K562 (cell line): ENCODE measurements at regions not wholly inside any gene's neighbourhood (a gene's known extent, or its start where the extent isn't known, plus 50 kb on each side); places are given as distances from the start of the nearest gene placed in this dataset.

Experiments
- ATAC-seq: fragments of 200-7000 bp; cut with Tn5 transposase; 3 replicates; pipeline ENCODE4 v1.9.1; 2020; ENCODE audit warnings: moderate library complexity
- BruUV-seq: library from RNA; stranded (reverse); fragments of 400-500 nt; replicated peaks from 2 replicates; lab custom pipeline; 2021; lab: Mats Ljungman, UMichigan
- CTCF ChIA-PET: fragments of 300-600 bp; formaldehyde crosslinking; extraction: SDS; loops from one replicate; lab custom pipeline; 2021; ENCODE audit warnings: low intra/inter-chr PET ratio; lab: Yijun Ruan, JAX
- POLR2A ChIA-PET: fragments of 300-600, 350-650 bp; sonication (Branson Sonifier 250); formaldehyde crosslinking; extraction: SDS; loops from one replicate; lab custom pipeline; 2021; ENCODE audit warnings: antibody characterized with exemption, inconsistent platforms; lab: Yijun Ruan, JAX
- DNase-seq, 4 experiments: peaks; one replicate each; pipeline versions ENCODE4 v3.0.0 to v3.0.0-alpha.2; 2011 to 2018; ENCODE audit warnings: low spot score in 3 of 4, mixed read lengths in 3 of 4; ENCODE audit errors: extremely low read depth in 1 of 4
- FAIRE-seq: peaks from 2 replicates; lab custom pipeline; 2011; peaks lifted over from hg19 to GRCh38; lab: Jason Lieb, UNC
- H2AFZ ChIP-seq: 2 replicates; pipeline ENCODE4 v1.6.0; 2011; ENCODE audit warnings: low read depth, low read length, control low read depth, inconsistent platforms
- H3K27ac ChIP-seq: fragments of 200-600 bp; 3 replicates; pipeline ENCODE4 v1.8.0; 2011; ENCODE audit warnings: low read depth, mild to moderate bottlenecking, control low read depth, inconsistent platforms, low read length, moderate library complexity, mixed read lengths; ENCODE audit errors: extremely low read depth
- H3K27me3 ChIP-seq, 2 experiments: fragments of 300-600 bp in 1 of 2; 2 replicates in 1 of 2; 3 replicates in 1 of 2; pipeline versions ENCODE4 v1.6.0 to v1.8.0; 2011; ENCODE audit warnings: inconsistent platforms in 2 of 2, low read length in 2 of 2, mild to moderate bottlenecking in 1 of 2, mixed read lengths in 1 of 2, moderate library complexity in 1 of 2; ENCODE audit not compliant: control insufficient read depth in 2 of 2, insufficient read depth in 2 of 2
- H3K36me3 ChIP-seq: fragments of 300-600 bp; 3 replicates; pipeline ENCODE4 v1.8.0; 2011; ENCODE audit warnings: mild to moderate bottlenecking, low read length, inconsistent platforms; ENCODE audit not compliant: control insufficient read depth, insufficient read depth
- H3K4me1 ChIP-seq, 2 experiments: fragments of 200-600 bp in 1 of 2; replicated peaks in 1 of 2; 2 replicates in 1 of 2; 3 replicates in 1 of 2; pipeline versions ENCODE4 v1.5.1 to v1.8.0; 2011; ENCODE audit warnings: inconsistent platforms in 2 of 2, low read length in 2 of 2, mild to moderate bottlenecking in 1 of 2, mixed read lengths in 1 of 2, moderate library complexity in 1 of 2; ENCODE audit not compliant: control insufficient read depth in 2 of 2, insufficient read depth in 2 of 2
- H3K4me2 ChIP-seq: 2 replicates; pipeline ENCODE4 v1.6.1; 2011; ENCODE audit warnings: low read length, control low read depth, inconsistent platforms, mixed read lengths; ENCODE audit not compliant: insufficient read depth
- H3K4me3 ChIP-seq: fragments of 200-600 bp; sonication (generic), shearing (Covaris generic); 2 replicates; pipeline ENCODE4 v1.5.1; 2016; ENCODE audit warnings: control low read depth, inconsistent platforms
- H3K79me2 ChIP-seq: fragments of 200-600 bp; 3 replicates; pipeline ENCODE4 v1.8.0; 2011; ENCODE audit warnings: low read length, inconsistent platforms; ENCODE audit not compliant: control insufficient read depth, insufficient read depth
- H3K9ac ChIP-seq, 2 experiments: 2 replicates each; pipeline versions ENCODE4 v1.6.0 to v1.6.1; 2011; ENCODE audit warnings: low read depth in 2 of 2, low read length in 2 of 2, control low read depth in 1 of 2, inconsistent platforms in 1 of 2, mild to moderate bottlenecking in 1 of 2, mixed read lengths in 1 of 2; ENCODE audit not compliant: insufficient read depth in 1 of 2
- H3K9me1 ChIP-seq: one replicate; pipeline ENCODE4 v1.6.0; 2011; ENCODE audit warnings: inconsistent platforms, mild to moderate bottlenecking, low read length, moderate library complexity; ENCODE audit not compliant: control insufficient read depth, insufficient read depth
- H3K9me3 ChIP-seq: replicated peaks from 2 replicates; pipeline ENCODE4 v1.5.1; 2011; ENCODE audit warnings: low read depth, low read length, inconsistent platforms; ENCODE audit not compliant: control insufficient read depth, insufficient read depth
- H4K20me1 ChIP-seq: replicated peaks from 2 replicates; pipeline ENCODE4 v1.6.1; 2011; ENCODE audit warnings: low read length, inconsistent platforms, mixed read lengths; ENCODE audit not compliant: control insufficient read depth, insufficient read depth
- ATF7 ChIP-seq: fragments of 450-650 bp; IDR thresholded peaks from 2 replicates; pipeline ENCODE4 v1.7.1; 2014; ENCODE audit warnings: mild to moderate bottlenecking, moderate library complexity
- BACH1 ChIP-seq: fragments of 200-800 bp; sonication (Bioruptor generic); IDR thresholded peaks from 2 replicates; pipeline ENCODE4 v1.6.1; 2016; ENCODE audit warnings: missing genetic modification characterization, missing compliant biosample characterization
- CBFB ChIP-seq: sonication (generic); formaldehyde crosslinking; IDR thresholded peaks from 2 replicates; pipeline ENCODE4 v1.4.0; 2020; ENCODE audit warnings: mild to moderate bottlenecking, missing genetic modification reagents
- IRF9 ChIP-seq: fragments of 450-650 bp; IDR thresholded peaks from 2 replicates; pipeline ENCODE4 v1.6.1; 2016; ENCODE audit warnings: missing biosample characterization, missing genetic modification characterization
- MAZ ChIP-seq, 2 experiments: fragments of 450-650 bp in 1 of 2; sonication (generic) in 1 of 2; formaldehyde crosslinking; IDR thresholded peaks in 1 of 2; conservative IDR thresholded peaks in 1 of 2; 2 replicates each; pipeline versions ENCODE4 v1.4.0 to v1.5.0; 2020; ENCODE audit warnings: mild to moderate bottlenecking in 1 of 2, missing genetic modification reagents in 1 of 2
- RHOXF2B ChIP-seq: fragments of 250-450 bp; sonication (Bioruptor Pico); conservative IDR thresholded peaks from 2 replicates; pipeline ENCODE4 v1.5.1; 2021
- SIN3B ChIP-seq: fragments of 450-650 bp; IDR thresholded peaks from 2 replicates; pipeline ENCODE4 v1.6.1; 2017; ENCODE audit warnings: low read depth, mild to moderate bottlenecking, moderate library complexity
- TCF7L2 ChIP-seq: fragments of 150-350 bp; IDR thresholded peaks from 2 replicates; pipeline ENCODE4 v1.6.1; 2016; ENCODE audit warnings: low read depth, mild to moderate bottlenecking, low read length, moderate library complexity
- TFAM ChIP-seq: fragments of 250-450 bp; sonication (Bioruptor Pico); conservative IDR thresholded peaks from 2 replicates; pipeline ENCODE4 v1.5.0; 2021; ENCODE audit warnings: mild to moderate bottlenecking, moderate library complexity
- ZBTB11 ChIP-seq, 3 experiments: fragments of 200-800 bp in 1 of 3; fragments of 250-450 bp in 1 of 3; fragments of 450-650 bp in 1 of 3; sonication (Bioruptor Pico) in 1 of 3; sonication (Bioruptor generic) in 1 of 3; formaldehyde crosslinking in 1 of 3; IDR thresholded peaks; 2 replicates each; pipeline versions ENCODE4 v1.6.1 to v1.8.0; 2016 to 2022; ENCODE audit warnings: mild to moderate bottlenecking in 2 of 3, missing genetic modification characterization in 2 of 3, missing compliant biosample characterization in 1 of 3, moderate library complexity in 1 of 3
- ZC3H8 ChIP-seq: fragments of 450-650 bp; IDR thresholded peaks from 2 replicates; pipeline ENCODE4 v1.6.1; 2017
- ZNF785 ChIP-seq: fragments of 250-450 bp; sonication (Bioruptor Pico); IDR thresholded peaks from 2 replicates; pipeline ENCODE4 v1.4.0; 2020; ENCODE audit warnings: mild to moderate bottlenecking
- WGBS: fragments of 100-300 bp; shearing (Covaris generic); methylation state at CpG from one replicate; pipeline ENCODE4 v1.1.6; 2016; ENCODE audit warnings: low coverage, mixed read lengths; ENCODE audit not compliant: insufficient coverage; ENCODE audit errors: missing lambda C conversion rate; 5-methylcytosine and 5-hydroxymethylcytosine counted together
- in situ Hi-C: fragments of 300-500 bp; cut with MboI; formaldehyde crosslinking; loops from 4 replicates; pipeline ENCODE4 v1.15.0; 2018; ENCODE audit warnings: inconsistent platforms, mixed read lengths
- intact Hi-C: fragments of 100-400 bp; cut with micrococcal nuclease; formaldehyde crosslinking; loops from 2 replicates; pipeline ENCODE4 v1.14.2; 2022

- Histone ChIP-seq H2AFZ (no peak overlapping the region), H4K20me1 (no peaks in the 10 kb centered on the region), H3K4me2 (no peak overlapping the region), H3K9ac (no peak overlapping the region), H3K9me1 (no peaks in the 10 kb centered on the region), H3K79me2 (no peaks in the 10 kb centered on the region), H3K4me3 (no peak overlapping the region), H3K4me1 (no peaks in the 10 kb centered on the region), H3K36me3 (no peaks in the 10 kb centered on the region), H3K27me3 (no peaks in the 10 kb centered on the region), H3K27ac (no peak overlapping the region), H3K9me3 (no peaks in the 10 kb centered on the region)
- no peak for FAIRE-seq
- ATAC-seq, result no peak
- in situ Hi-C loops, result no loop called here
- 3% methylated on average over 2 of the region's 2 CpGs for WGBS
- no TSS peak for BruUV-seq
- TF ChIP-seq RHOXF2B (CRISPR knock-in tag) (no peak), ZBTB11 (CRISPR knock-in tag; IDR thresholded peaks at IDR 0.05) (no peak), SIN3B (no peak), ZNF785 (CRISPR knock-in tag) (no peak), TFAM (CRISPR knock-in tag) (no peak), BACH1 (tag) (no peak), ATF7 (no peak), ZC3H8 (no peak), MAZ (CRISPR knock-in tag; conservative IDR thresholded peaks at IDR 0.05 in 1 of 2, IDR thresholded peaks at IDR 0.05 in 1 of 2) (no peak), CBFB (CRISPR knock-in tag) (no peak), TCF7L2 (no peak), IRF9 (tag) (no peak)
- CTCF ChIA-PET, result no interaction called here
- POLR2A ChIA-PET, result no interaction called here
- no peak for DNase-seq
- intact Hi-C loops, result no loop called here
These were observed 881.3 kb upstream of the FAM98A start for GRCh38 chr2:34480366-34480765.
